HG02884 (cell line): ENCODE measurements at regions not wholly inside any gene's neighbourhood (a gene's known extent, or its start where the extent isn't known, plus 50 kb on each side); places are given as distances from the start of the nearest gene placed in this dataset.

Source experiments
- ATAC-seq: cut with Tn5 transposase; IDR thresholded peaks from one replicate; pipeline ENCODE4 v1.9.1; 2021; ENCODE audit warnings: mild to moderate bottlenecking, moderate library complexity; ENCODE audit not compliant: unreplicated experiment

DNA sequence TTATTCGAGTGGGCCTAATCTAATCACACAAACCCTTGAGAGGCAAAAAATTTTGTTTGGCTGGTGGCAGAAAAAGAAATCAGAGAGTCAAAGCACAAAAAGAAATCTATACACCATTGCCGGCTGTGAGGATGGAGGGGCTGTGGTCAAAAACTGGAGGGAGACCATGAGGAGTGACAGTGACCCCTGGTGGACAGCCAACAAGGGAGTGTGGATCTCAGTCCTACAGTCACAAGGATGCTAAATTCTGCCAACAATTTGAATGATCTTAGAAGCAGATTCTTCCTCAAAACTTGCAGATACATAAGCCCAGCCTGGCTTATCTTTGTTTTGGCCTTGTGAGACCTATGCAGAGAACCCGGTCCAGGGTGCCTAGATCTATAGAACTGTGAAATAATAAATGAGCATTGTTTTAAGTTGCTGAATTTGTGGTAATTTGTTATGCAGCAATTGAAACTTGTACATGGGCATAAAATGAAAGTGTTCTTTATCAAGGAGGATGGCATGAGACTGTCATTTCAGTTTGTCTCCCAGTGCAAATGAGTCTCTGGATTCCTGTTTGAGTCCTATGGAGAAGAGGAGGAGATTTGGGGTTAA lies 103.0 kb upstream of the ARHGEF26 start:
- peak; percentile 90 for ATAC-seq

DNA sequence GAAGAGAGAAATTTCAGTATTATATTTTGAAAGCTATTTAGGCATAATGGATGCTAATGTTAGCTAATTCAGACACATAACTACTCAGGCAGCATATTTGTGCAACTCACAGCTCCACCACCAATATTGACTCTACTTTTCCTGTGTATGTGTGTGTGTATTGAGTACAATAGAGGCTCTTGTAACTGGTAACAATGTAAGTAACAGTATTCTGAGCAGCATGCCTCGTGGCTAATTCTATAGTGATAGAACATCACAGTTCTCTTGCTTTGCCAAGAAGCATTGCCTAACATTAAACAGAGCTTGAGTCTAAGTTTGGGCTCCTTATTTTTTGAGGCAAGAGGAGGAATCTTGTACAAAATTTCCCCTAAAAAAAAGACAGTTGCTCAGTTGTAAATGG lies 98.6 kb upstream of the ARHGEF26 start:
- no peak for ATAC-seq

DNA sequence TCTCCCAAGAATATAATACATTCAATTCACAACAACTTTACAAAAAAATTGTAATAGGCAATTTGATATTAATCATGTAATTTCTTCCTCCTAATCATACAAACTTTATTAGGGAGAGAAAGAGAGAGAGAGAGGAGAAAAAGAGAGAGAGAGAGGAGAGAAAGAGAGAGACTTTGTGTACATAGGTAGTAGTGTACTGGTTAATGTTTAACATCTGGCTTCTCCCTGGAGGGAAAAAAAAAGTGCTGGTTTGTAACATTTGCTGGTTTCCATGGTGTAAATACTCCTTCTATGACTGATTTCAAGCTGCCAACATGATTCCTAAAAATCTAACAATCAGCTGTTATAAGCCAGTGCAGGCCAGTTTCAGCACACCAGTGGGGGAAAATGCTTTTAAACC lies 98.0 kb upstream of the ARHGEF26 start:
- no peak for ATAC-seq

DNA sequence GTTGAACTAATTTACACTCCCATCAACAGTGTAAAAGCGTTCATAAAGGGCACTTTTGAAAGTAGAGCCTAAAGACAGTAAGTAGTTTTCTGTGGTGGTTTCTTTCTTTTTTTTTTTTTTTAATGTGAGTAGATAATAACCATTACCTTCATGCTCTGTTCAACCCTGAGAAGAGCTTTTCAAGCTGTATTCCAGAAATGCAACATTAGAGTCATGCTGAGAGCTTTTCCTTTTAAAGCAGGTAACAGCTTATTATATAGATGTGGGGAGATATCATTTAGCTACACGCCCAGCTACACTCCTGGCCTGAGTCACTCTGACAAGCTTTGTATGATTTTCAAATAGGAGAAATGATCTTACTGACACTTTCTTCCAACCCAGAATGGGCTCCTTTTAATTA lies 96.2 kb upstream of the ARHGEF26 start:
- ATAC-seq = no peak

DNA sequence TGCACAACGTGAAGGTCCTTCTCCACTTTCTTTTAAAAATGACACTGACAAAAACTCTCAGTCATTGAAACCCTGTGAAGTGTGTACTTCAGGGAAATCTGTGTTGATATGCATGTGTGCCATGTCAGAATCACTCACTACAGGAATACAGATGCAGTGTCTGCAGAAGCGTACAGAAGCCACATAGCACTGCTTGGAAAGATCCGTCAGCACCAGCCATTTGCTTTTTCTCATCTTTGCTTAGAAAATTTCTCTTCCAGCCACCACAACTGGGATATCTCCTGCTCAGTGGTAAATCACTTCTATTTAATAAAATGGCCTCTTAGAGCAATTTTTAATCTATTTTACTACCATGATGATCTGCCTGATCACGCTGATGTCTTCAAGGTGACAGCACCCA lies 91.3 kb upstream of the ARHGEF26 start:
- no peak for ATAC-seq

DNA sequence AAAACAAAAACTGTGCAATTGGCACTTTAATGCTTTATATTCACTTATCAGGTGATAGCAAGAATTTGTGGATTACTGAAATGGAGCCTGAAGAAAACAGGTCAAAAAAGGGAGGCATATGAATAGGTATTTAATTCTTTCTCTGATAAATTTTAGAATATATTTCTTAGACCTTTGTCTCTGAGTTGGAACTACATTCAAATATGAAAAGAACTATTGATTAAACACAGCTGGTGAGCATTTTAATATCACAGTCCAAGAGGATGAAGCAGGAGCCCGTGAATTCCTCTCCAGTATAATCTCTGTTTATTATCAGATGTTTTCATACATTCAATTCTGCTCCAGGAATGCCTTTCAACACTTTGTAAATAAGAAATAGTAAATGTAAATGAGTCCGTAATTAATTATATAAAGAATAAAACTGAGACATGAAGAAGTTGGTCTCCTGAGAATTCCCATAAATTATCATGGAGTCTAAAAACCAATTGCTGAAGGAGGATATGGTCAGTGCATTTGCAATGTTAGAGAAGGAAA lies 86.3 kb upstream of the ARHGEF26 start:
- no peak for ATAC-seq

DNA sequence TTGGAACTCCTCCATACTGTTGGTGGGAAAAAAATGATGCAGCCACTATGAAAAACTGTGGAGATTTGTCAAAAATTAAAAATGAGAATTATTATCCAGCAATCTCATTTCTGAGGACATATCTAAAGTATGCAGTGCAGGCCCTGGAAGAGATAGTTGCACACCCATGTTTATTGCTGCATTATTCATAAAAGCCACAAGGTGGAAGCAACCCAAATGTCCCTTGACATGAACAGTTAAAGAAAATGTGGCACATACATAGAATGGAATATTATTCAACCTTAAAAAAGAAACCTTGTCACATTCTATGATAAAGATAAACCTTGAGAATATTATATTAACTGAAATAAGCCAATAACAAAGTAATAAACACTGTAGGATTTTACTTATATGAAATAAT lies 80.9 kb upstream of the ARHGEF26 start:
- peak; percentile 76 for ATAC-seq

DNA sequence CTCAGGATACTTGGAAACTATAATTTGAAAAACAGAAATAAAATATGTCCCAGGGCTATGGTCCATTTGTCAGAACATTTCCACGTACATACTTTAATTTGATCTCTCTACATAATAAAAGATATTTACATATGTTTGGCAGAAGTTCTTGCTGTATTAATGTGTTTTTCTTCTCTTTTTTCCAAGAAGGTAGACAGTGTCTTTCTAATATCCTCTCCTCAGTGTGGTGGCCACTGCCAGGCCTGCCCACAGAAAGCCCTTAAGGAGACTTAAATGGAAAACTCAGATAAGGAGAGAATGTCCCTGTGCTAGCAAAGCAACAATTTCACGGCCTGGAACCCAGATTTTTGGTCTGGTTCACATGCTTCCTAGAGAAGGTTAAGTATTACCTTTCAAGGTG lies 76.5 kb upstream of the ARHGEF26 start:
- ATAC-seq = no peak

DNA sequence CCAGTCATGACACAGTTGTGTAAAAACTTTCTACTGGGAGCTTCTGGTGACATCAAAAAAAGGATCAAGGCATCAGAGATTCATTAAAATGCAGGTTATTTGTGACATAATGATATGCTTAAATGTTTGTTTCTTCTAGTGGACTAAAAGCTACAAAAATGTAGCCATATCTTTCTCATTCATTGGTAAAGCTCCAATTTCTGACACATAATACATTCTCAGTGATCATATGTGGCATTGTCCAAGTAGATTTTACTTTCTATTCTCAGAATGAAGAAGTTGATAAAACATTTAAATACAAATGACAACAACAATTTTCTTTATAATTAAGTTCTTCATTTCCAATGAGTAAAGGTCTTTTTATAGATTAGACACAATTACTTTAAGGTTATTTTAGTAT lies 71.0 kb upstream of the ARHGEF26 start:
- no peak for ATAC-seq

DNA sequence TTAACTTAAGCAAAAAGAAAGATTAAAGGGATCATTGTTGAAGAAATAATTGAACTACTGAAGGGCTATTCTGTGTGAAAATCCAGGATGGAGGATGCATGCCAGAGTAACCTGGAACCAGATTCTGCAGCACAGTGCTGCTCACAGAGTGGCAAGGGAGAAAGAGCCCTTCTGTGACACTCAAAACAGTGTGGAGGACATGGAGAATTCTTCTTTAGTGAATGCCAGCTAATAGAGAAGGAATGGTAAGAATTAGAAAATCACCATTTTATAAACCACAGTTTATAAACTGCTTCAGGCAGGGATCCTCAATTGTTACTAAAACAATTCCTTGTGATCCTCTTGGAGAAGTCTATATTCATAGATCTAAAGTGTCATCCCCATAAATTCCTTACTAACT lies 70.4 kb upstream of the ARHGEF26 start:
- ATAC-seq = no peak

DNA sequence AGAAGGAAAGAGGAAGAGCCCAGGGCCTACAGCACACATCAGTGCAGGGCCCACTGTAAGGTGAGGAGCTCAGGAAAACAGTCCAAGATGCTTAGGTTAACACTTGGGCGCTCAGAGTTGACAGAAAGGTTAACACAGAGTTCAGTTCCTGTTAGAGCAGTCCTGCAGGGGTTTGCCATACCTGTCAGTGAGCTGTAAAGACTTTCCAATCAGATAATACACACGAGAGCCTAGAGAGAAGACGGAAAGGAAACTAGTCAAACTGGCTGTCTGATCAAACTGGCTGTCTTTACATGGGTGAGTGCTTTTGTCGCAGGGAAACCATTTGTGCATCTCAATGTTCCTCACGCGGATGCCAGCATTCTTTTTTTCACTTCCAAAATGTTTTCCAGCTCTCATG lies 61.4 kb upstream of the ARHGEF26 start:
- no peak for ATAC-seq

DNA sequence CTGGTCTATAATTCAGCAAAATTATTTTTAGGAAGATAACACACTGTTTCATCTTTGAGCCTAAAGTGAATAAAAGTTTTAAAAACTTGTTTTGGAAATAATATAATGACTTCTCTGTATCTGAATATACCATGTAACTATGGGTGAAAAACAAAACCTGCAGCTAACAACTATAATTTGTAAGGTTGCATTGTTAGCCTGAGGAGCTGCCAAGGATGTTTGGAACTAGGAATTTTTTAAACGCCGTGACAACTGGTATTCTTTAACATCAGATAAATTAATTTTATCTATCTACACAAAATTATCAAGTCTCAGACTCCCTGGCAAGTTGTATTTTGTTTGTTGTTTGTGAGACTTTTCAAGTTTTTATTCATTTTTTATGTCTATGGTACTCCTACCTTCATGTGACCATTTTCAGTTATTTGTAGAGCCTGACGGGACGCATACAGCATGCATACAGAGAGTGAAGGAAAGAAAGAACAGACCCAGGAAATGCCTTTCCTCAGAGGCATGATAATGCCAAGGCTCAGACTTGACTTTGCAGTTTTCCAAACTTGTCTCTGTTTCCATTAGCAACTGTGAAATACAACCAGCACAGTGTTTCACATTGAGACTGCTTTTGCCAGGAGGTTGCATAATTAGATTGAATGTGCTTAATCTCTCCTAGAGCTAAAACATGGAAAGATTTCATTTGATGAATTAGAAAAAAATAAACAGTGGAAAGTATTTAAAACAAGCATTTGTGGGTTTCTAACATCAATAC lies 60.8 kb upstream of the ARHGEF26 start:
- no peak for ATAC-seq

DNA sequence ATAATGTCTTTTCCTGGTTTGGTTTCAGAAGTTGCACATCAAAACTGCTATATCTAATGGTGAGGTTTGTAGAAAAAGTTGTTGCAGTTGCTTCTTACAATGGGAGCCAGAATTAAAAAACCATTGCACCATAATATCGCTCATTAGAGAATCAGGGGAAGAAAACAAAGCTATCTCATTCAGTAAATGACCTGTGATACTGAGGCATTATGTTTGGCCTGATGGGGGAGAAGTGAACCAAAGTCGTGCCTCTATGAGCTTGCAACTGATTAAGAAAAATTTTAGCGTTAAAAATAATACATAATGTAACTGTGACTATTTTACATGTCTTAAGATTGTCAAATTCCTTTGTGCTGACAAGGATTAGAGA lies 60.2 kb upstream of the ARHGEF26 start:
- ATAC-seq = no peak

DNA sequence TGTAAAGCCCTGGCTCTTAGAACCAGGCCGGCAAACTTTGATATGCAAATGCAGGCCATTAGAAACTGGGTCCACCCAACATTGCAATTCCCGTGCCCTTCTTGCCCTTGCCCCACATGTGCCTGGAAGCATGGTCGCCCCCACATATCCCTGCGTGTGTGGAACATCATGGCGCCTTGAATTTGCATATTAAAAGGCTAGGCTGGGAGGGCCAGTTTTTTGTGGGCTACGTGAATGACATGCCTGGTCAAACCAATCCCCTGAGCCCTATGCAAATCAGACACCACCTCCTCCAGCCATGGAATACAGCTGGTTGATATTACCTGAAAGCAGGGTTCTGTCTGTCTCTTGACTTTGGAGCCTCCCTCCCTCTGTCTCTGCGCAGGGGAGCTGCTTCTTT lies 58.7 kb upstream of the ARHGEF26 start:
- ATAC-seq = no peak

DNA sequence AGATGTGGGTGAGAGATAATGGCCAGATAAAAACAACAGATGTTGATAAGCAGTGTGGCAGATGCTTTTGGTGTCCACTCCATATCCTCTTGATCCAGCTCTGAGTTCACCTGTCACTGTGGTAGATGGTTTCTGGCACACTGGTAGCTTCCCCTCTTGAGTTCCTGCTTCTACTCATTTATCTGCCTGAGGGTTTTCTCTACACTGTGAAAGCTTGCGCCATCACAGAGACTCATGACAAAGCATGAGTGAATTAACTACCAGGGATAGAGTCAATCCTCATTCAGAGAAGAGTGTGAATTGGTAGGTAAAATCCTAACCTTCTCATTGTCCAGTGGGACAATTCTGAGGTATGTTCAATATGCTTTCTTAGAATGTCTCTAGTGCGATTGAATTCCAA lies 50.0 kb upstream of the ARHGEF26 start:
- no peak for ATAC-seq
